Transverse colon (tissue), 4 donors: ENCODE measurements at regions not wholly inside any gene's neighbourhood (a gene's known extent, or its start where the extent isn't known, plus 50 kb on each side); places are given as distances from the start of the nearest gene placed in this dataset.
"Not testable (repeated sequence)": the region's sequence is repeated elsewhere in the genome, so short reads cannot be mapped to it uniquely, and the experiment has no call there.

Source experiments
- DNase-seq: peaks from one replicate; pipeline ENCODE4 v3.0.0-alpha.2; 2019
- H3K27ac ChIP-seq, 4 donors: fragments of 200-600 bp; sonication (generic); 2 replicates each; pipeline ENCODE4 v1.5.1; 2016 to 2018; ENCODE audit warnings: inconsistent platforms in 4 of 4
- H3K27me3 ChIP-seq: fragments of 200-600 bp; sonication (generic); 2 replicates; pipeline ENCODE4 v1.5.1; 2017; ENCODE audit warnings: inconsistent platforms
- H3K36me3 ChIP-seq, 4 donors: fragments of 200-600 bp; sonication (generic); 2 replicates each; pipeline ENCODE4 v1.5.1; 2017 to 2019; ENCODE audit warnings: inconsistent platforms in 4 of 4
- H3K4me1 ChIP-seq, 4 donors: fragments of 200-600 bp; sonication (generic); 2 replicates each; pipeline ENCODE4 v1.5.1; 2017 to 2020; ENCODE audit warnings: inconsistent platforms in 4 of 4
- H3K4me3 ChIP-seq, 4 donors: fragments of 200-600 bp; sonication (generic); 1 replicate in 1 of 4; 2 replicates in 3 of 4; pipeline versions ENCODE4 v1.5.1 to v1.6.1; 2017 to 2019; ENCODE audit warnings: inconsistent platforms in 4 of 4
- H3K9me3 ChIP-seq, 2 donors: fragments of 200-600 bp; sonication (generic); 2 replicates each; pipeline ENCODE4 v1.5.1; 2017 to 2019; ENCODE audit warnings: inconsistent platforms in 2 of 2
- EP300 ChIP-seq: sonication (generic); formaldehyde crosslinking; IDR thresholded peaks from one replicate; pipeline ENCODE4 v1.6.1; 2017; ENCODE audit warnings: antibody characterized with exemption, low read depth
- POLR2A ChIP-seq: fragments of 450-650 bp; IDR thresholded peaks from one replicate; pipeline ENCODE4 v1.6.1; 2016; ENCODE audit warnings: antibody characterized with exemption, mild to moderate bottlenecking, moderate library complexity
- POLR2AphosphoS5 ChIP-seq, 3 donors: sonication (generic); formaldehyde crosslinking; IDR thresholded peaks; one replicate each; pipeline ENCODE4 v1.6.1; 2016; ENCODE audit warnings: antibody characterized with exemption in 3 of 3
- WGBS, 2 donors: methylation state at CpG; one replicate each; pipeline ENCODE4 v1.1.5; 2018; ENCODE audit warnings: low coverage in 1 of 2; 5-methylcytosine and 5-hydroxymethylcytosine counted together
- in situ Hi-C, 4 donors: fragments of 200-750 bp; cut with MboI; loops; one replicate each; pipeline versions ENCODE4 v1.15.0 to v1.15.1; 2017; ENCODE audit warnings: low sequenced_read_pairs in 3 of 4, low pct_ligation_motif_present in 1 of 4, low pct_unique_long_range_greater_than_20kb in 1 of 4
- intact Hi-C: fragments of 100-400 bp; cut with DNase I; formaldehyde crosslinking; loops from one replicate; pipeline ENCODE4 v1.15.1; 2023; ENCODE audit warnings: low total_unique reads
- TF ChIP-seq, protein P1 (sequence below), 5 experiments: fragments of 200-600 bp in 3 of 5; fragments of 450-650 bp in 2 of 5; sonication (generic) in 3 of 5; IDR thresholded peaks; 1 replicate in 2 of 5; 2 replicates in 3 of 5; pipeline ENCODE4 v1.5.1; 2016 to 2017; ENCODE audit warnings: antibody characterized with exemption in 5 of 5, inconsistent platforms in 3 of 5, mild to moderate bottlenecking in 2 of 5, moderate library complexity in 1 of 5

DNA sequence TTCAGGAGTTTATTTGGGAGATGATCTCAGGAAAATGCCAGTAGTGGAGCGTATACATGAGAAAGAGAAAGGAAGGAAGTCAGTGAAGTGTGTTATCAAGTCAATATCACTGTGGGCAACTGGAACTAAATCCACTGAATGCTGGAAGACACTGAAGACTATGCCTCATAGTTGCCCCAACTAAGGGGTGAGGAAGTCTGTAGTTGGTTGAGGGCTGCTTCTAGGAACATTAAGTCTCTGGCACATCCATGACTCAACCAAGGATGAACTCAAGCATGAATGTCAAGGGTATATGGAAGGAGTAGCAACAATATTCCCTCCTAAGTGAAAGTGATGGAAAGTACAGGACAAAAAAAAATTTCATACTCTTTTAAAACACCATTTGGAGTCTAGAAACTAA is 167.9 kb downstream of the MAGEB17 start:
- H3K27ac ChIP-seq = no peak overlapping the region
- no peak for DNase-seq
- in situ Hi-C loops = no loop called here
- H3K9me3 ChIP-seq = no peaks in the 10 kb centered on the region
- H3K36me3 ChIP-seq = no peaks in the 10 kb centered on the region
- TF ChIP-seq, protein P1, sequence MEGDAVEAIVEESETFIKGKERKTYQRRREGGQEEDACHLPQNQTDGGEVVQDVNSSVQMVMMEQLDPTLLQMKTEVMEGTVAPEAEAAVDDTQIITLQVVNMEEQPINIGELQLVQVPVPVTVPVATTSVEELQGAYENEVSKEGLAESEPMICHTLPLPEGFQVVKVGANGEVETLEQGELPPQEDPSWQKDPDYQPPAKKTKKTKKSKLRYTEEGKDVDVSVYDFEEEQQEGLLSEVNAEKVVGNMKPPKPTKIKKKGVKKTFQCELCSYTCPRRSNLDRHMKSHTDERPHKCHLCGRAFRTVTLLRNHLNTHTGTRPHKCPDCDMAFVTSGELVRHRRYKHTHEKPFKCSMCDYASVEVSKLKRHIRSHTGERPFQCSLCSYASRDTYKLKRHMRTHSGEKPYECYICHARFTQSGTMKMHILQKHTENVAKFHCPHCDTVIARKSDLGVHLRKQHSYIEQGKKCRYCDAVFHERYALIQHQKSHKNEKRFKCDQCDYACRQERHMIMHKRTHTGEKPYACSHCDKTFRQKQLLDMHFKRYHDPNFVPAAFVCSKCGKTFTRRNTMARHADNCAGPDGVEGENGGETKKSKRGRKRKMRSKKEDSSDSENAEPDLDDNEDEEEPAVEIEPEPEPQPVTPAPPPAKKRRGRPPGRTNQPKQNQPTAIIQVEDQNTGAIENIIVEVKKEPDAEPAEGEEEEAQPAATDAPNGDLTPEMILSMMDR (IDR thresholded peaks at IDR 0.05) = no peak
- TF ChIP-seq EP300 = no peak
- TF ChIP-seq POLR2AphosphoS5 (IDR thresholded peaks at IDR 0.05) = no peak
- no peak for TF ChIP-seq POLR2A
- H3K27me3 ChIP-seq = no peaks in the 10 kb centered on the region
- WGBS, 2 donors = 60 to 75% methylated on average over 1 of the region's 1 CpG
- intact Hi-C loops = no loop called here
- no peaks in the 10 kb centered on the region for H3K4me1 ChIP-seq
- H3K4me3 ChIP-seq = no peak overlapping the region

DNA sequence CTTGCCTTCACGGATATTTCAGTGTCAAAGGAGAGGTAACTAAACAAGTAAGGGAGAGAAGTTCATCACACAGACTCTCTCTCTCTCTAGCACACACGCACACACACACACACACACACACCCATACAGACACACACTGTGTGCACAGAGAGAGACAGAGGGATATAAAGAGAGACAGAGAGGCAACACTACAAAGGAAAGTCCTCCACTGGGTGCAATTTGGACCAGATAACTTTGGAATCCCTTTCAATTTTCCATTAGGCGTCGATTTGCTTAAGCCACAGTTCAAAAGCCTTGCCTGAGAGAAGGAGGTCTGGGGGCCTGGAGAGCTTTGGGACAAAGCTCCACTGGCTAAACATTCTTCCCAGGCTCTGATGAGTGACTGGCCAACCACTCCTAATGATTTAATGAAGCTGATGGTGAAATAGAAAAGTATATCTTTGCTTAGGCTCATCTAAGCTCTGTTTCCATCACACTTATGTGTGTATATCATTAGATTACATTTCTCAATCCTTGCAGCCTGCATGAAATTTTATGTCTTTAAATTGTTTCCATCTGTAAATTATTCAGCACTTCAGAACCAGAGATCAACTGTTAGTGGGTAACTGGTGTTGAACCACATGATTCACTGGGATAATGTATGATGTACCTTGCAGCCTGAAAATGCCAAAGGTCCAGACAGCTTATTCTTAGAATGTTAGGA is 180.8 kb downstream of the MAGEB17 start:
- intact Hi-C loops (no loop called here), in situ Hi-C loops (no loop called here)
- no peak for TF ChIP-seq POLR2AphosphoS5 (IDR thresholded peaks at IDR 0.05)
- no peak for TF ChIP-seq EP300
- no peak for TF ChIP-seq POLR2A
- TF ChIP-seq, protein P1 (IDR thresholded peaks at IDR 0.05) = no peak
- H3K4me3 ChIP-seq = no peak overlapping the region
- no peak overlapping the region for H3K27ac ChIP-seq
- no peaks in the 10 kb centered on the region for H3K27me3 ChIP-seq
- no peak for DNase-seq
- no peaks in the 10 kb centered on the region for H3K4me1 ChIP-seq
- H3K9me3 ChIP-seq = no peaks in the 10 kb centered on the region
- WGBS, 2 donors = 78% methylated on average over 4 of the region's 4 CpGs; no CpG with 5 or more reads in 1 of the 2 donors
- H3K36me3 ChIP-seq = no peaks in the 10 kb centered on the region

DNA sequence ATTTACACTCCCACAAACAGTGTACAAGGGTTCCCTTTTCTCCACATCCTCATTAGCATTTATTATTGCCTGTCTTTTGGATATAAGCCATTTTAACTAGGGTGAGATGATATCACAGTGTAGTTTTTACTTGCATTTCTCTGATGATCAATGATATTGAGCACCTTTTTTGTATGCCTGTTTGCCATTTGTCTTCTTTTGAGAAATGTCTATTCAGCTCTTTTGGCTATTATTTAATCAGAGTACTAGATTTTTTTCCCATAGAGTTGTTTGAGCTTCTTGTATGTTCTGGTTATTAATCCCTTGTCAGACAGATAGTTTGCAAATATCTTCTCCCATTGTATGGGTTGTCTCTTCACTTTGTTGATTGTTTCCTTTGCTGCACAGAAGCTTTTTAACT is 190.6 kb downstream of the MAGEB17 start:
- Histone ChIP-seq H3K4me3 (no peak overlapping the region), H3K36me3 (no peaks in the 10 kb centered on the region), H3K4me1 (no peaks in the 10 kb centered on the region), H3K9me3 (no peaks in the 10 kb centered on the region), H3K27ac (no peak overlapping the region), H3K27me3 (no peaks in the 10 kb centered on the region)
- intact Hi-C loops (no loop called here), in situ Hi-C loops (no loop called here)
- no peak for DNase-seq
- no peak for TF ChIP-seq POLR2A
- TF ChIP-seq, protein P1 (IDR thresholded peaks at IDR 0.05) = no peak
- TF ChIP-seq POLR2AphosphoS5 (IDR thresholded peaks at IDR 0.05) = no peak
- no peak for TF ChIP-seq EP300

DNA sequence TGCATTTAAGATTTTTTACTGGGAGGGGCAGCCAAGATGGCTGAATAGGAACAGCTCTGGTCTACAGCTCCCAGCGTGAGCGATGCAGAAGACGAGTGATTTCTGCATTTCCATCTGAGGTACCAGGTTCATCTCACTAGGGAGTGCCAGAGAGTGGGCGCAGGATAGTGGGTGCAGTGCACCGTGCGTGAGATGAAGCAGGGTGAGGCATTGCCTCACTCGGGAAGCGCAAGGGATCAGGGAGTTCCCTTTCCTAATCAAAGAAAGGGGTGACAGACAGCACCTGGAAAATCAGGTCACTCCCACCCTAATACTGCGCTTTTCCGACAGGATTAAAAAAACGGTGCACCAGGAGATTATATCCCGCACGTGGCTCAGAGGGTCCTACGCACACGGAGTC is 192.8 kb downstream of the MAGEB17 start:
- H3K27ac ChIP-seq, H3K4me3 ChIP-seq, H3K36me3 ChIP-seq, H3K4me1 ChIP-seq, intact Hi-C loops, in situ Hi-C loops, H3K9me3 ChIP-seq, H3K27me3 ChIP-seq, DNase-seq: not testable (repeated sequence)
- WGBS, 2 donors = 93% methylated on average over 15 of the region's 15 CpGs; no CpG with 5 or more reads in 1 of the 2 donors

DNA sequence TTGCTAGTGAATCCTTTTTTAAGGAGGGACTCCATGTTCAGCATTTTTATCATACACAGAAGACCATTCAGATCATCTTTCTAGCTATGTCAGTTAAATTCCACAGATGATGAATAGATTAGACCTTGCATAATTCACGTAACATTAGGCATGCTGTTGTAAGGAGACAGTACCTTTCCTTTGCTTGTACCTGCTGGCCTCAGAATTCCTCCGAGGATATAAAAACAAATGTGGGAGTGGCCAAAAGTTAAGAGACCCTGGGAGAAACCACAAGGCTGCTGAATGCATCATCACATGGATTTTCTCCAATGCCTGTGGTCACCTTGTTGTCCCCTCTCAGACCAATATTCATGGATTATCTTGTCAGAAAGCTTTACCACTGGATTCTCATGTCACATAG is 201.4 kb downstream of the MAGEB17 start:
- no peak for DNase-seq
- no peaks in the 10 kb centered on the region for H3K36me3 ChIP-seq
- no peaks in the 10 kb centered on the region for H3K27me3 ChIP-seq
- no peaks in the 10 kb centered on the region for H3K9me3 ChIP-seq
- WGBS, 2 donors = 67% methylated on average over 2 of the region's 2 CpGs; no CpG with 5 or more reads in 1 of the 2 donors
- no peak overlapping the region for H3K27ac ChIP-seq
- H3K4me1 ChIP-seq = no peaks in the 10 kb centered on the region
- H3K4me3 ChIP-seq = no peak overlapping the region
- intact Hi-C loops = no loop called here
- TF ChIP-seq EP300 = no peak
- TF ChIP-seq POLR2A = no peak
- TF ChIP-seq, protein P1 (IDR thresholded peaks at IDR 0.05) = no peak
- no peak for TF ChIP-seq POLR2AphosphoS5 (IDR thresholded peaks at IDR 0.05)
- in situ Hi-C loops = no loop called here
